ENCODE measurements at regions not wholly inside any gene's neighbourhood (a gene's known extent, or its start where the extent isn't known, plus 50 kb on each side); places are given as distances from the start of the nearest gene placed in this dataset.
"Not testable (repeated sequence)": the region's sequence is repeated elsewhere in the genome, so short reads cannot be mapped to it uniquely, and the experiment has no call there.

DNA sequence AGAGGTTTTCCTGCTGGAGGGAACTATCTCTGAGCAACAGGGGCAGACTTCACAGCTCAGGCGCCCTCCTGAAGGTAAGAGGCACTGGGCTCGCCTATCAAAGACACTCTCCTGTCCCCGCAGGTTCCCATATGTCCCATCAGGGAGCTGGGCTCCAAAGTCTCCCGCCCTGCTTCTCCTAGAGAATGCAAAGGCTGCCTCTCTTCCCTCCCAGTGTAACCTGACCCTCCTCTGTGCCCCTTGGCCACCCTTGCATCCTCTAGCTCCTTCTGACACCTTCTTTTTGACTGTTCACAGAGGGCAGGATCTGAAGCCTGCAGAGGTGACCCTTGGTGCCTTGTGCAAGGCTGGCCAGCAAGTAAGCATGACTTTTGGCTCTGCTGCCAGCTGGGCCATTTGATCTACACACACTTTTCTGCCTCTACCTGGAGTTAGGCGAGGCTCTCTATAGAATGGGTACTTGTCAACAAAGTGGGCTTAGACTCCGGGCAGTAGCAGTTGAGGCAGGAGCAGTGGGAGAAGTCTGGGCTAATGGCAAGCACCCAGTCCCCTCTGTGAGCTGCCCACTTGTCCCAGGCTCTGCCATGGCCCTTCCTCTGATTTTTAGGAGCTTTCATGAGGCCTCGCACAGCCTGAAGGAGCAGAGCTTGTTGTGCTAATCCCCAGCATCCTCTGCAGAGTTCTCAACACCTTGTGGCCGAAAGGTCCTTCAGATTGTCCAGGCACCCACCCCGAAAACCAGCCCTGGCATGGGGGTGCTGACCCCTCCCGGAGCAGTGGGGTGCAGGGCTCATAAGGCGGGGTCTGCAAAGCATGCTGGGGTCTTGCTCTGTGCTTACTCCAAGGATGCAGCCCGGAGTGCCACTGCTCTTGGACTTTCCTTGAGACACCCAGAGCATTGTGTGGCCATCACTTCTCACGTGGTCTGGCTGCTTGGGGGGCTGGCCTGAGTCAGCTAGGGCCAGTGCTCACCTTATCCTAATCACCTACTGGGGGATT is 122.9 kb downstream of the METRNL start:
- DNase-seq (ENCODE audit: low read depth in 2 of 2): no peak

GRCh38 chr17:83203073-83203471 is 123.7 kb downstream of the METRNL start:
- DNase-seq (ENCODE audit: low read depth in 2 of 2): no peak

GRCh38 chr17:83203472-83204221 is 124.2 kb downstream of the METRNL start:
- no peak for DNase-seq (ENCODE audit: low read depth in 2 of 2)

DNA sequence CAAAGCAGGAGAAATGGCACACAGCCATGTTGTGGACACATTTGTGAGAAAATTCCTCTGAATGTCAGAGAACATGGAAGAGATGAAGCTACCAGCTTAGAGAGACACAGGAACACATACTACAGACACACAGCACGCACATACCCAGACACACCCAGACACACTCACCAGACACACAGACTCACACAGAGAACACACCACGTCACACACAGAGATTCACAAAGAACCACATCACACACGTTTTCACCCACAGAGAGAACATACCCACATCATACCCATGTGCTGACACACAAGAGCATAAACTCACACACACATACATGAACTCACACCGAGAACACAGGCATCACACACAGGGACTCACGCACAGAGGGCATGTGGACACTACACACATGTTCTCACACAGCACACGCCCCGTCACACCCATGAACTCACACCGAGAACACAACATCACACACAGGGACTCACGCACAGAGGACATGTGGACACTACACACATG is 124.9 kb downstream of the METRNL start:
- DNase-seq (ENCODE audit: low read depth in 2 of 2): no peak

- not testable (repeated sequence) for DNase-seq (ENCODE audit: low read depth in 2 of 2)
These were observed 125.5 kb downstream of the METRNL start for GRCh38 chr17:83204736-83205386.

DNA sequence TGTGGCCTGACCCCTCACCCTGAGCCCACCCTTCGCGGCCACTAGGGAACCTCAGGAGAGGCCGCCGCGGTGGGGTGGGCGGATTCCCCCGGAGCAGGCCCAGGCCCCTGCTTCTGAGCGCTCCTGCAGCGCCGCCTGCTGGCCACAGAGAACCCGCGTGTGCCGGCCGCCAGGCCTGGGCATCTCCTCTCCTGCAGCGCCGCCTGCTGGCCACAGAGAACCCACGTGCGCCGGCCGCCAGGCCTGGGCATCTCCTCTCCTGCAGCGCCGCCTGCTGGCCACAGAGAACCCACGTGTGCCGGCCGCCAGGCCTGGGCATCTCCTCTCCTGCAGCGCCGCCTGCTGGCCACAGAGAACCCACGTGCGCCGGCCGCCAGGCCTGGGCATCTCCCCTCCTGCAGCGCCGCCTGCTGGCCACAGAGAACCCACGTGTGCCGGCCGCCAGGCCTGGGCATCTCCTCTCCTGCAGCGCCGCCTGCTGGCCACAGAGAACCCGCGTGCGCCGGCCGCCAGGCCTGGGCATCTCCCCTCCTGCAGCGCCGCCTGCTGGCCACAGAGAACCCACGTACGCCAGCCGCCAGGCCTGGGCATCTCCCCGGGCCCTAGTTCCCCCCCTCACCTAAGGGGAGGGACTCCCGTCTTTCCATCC is 126.1 kb downstream of the METRNL start:
- not testable (repeated sequence) for DNase-seq (ENCODE audit: low read depth in 2 of 2)

GRCh38 chr17:83206036-83206394 is 126.6 kb downstream of the METRNL start:
- not testable (repeated sequence) for DNase-seq (ENCODE audit: low read depth in 2 of 2)

- DNase-seq (ENCODE audit: low read depth in 2 of 2): not testable (repeated sequence)
These were observed 127.6 kb downstream of the METRNL start for GRCh38 chr17:83206819-83207588.

GRCh38 chr17:83247001-83247400 is 167.6 kb downstream of the METRNL start:
- not testable (repeated sequence) for DNase-seq (ENCODE audit: low read depth in 2 of 2)
